GM12878 (cell line): ENCODE measurements at regions not wholly inside any gene's neighbourhood (a gene's known extent, or its start where the extent isn't known, plus 50 kb on each side); places are given as distances from the start of the nearest gene placed in this dataset.

ENCODE experiments used
- ATAC-seq: fragments of 200-7000 bp; cut with Tn5 transposase; 3 replicates; pipeline ENCODE4 v1.9.1; 2020; ENCODE audit warnings: mild to moderate bottlenecking, moderate library complexity
- BruUV-seq: library from RNA; stranded (reverse); fragments of 400-500 nt; replicated peaks from 2 replicates; lab custom pipeline; 2021; lab: Mats Ljungman, UMichigan
- CTCF ChIA-PET: fragments of 300-600 bp; sonication (Branson Sonifier 250); formaldehyde crosslinking; extraction: SDS; loops from one replicate; lab custom pipeline; 2021; ENCODE audit warnings: inconsistent platforms; lab: Yijun Ruan, JAX
- POLR2A ChIA-PET: fragments of 350-600 bp; formaldehyde crosslinking; extraction: SDS; loops from one replicate; lab custom pipeline; 2021; ENCODE audit warnings: inconsistent platforms; lab: Charles Lee
- RAD21 ChIA-PET: fragments of 300-600 bp; sonication (Branson Sonifier 250); formaldehyde crosslinking; loops from one replicate; lab custom pipeline; 2023; ENCODE audit warnings: antibody characterized with exemption; ENCODE audit not compliant: unreplicated experiment; lab: Charles Lee
- SMC1A ChIA-PET: fragments of 300-600 bp; sonication (Branson Sonifier 250); formaldehyde crosslinking; loops from one replicate; lab custom pipeline; 2023; ENCODE audit not compliant: unreplicated experiment, uncharacterized antibody; lab: Charles Lee
- DNase-seq: peaks from one replicate; pipeline ENCODE4 v3.0.0-alpha.2; 2011; ENCODE audit warnings: low read depth, low spot score
- FAIRE-seq: peaks from 3 replicates; lab custom pipeline; 2011; peaks lifted over from hg19 to GRCh38; lab: Jason Lieb, UNC
- H2AFZ ChIP-seq: 2 replicates; pipeline ENCODE4 v1.6.0; 2011; ENCODE audit warnings: low read depth, low read length, control low read depth; ENCODE audit not compliant: control insufficient read depth
- H3K27ac ChIP-seq: 2 replicates; pipeline ENCODE4 v1.5.1; 2011; ENCODE audit warnings: control low read depth; ENCODE audit not compliant: control insufficient read depth, insufficient read depth
- H3K27me3 ChIP-seq, 2 experiments: replicated peaks in 1 of 2; 2 replicates each; pipeline versions ENCODE4 v1.6.0 to v1.6.1; 2011; ENCODE audit warnings: low read length in 1 of 2; ENCODE audit not compliant: control insufficient read depth in 2 of 2, insufficient read depth in 2 of 2
- H3K36me3 ChIP-seq, 2 experiments: 2 replicates each; pipeline ENCODE4 v1.5.1; 2011; ENCODE audit warnings: low read length in 1 of 2; ENCODE audit not compliant: control insufficient read depth in 2 of 2, insufficient read depth in 2 of 2
- H3K4me1 ChIP-seq: 2 replicates; pipeline ENCODE4 v1.6.1; 2011; ENCODE audit warnings: mild to moderate bottlenecking, low read length, moderate library complexity, mixed read lengths; ENCODE audit not compliant: control insufficient read depth, insufficient read depth
- H3K4me2 ChIP-seq: 2 replicates; pipeline ENCODE4 v1.6.0; 2011; ENCODE audit warnings: control low read depth; ENCODE audit not compliant: control insufficient read depth, insufficient read depth
- H3K4me3 ChIP-seq: fragments of 200-600 bp; sonication (generic); 2 replicates; pipeline ENCODE4 v1.5.1; 2016
- H3K79me2 ChIP-seq: 2 replicates; pipeline ENCODE4 v1.6.0; 2011; ENCODE audit warnings: low read length; ENCODE audit not compliant: control insufficient read depth, insufficient read depth
- H3K9ac ChIP-seq: 2 replicates; pipeline ENCODE4 v1.8.0; 2011; ENCODE audit warnings: low read length, control low read depth, mixed read lengths; ENCODE audit not compliant: control insufficient read depth, insufficient read depth
- H3K9me3 ChIP-seq: replicated peaks from 3 replicates; pipeline ENCODE4 v1.5.1; 2011; ENCODE audit warnings: mild to moderate bottlenecking, low read length; ENCODE audit not compliant: control insufficient read depth, insufficient read depth
- H4K20me1 ChIP-seq: 2 replicates; pipeline ENCODE4 v1.6.0; 2011; ENCODE audit not compliant: control insufficient read depth, insufficient read depth
- CBX5 ChIP-seq: sonication (generic); IDR thresholded peaks from 2 replicates; pipeline ENCODE4 v1.6.1; 2016; ENCODE audit warnings: low read depth, moderate library complexity, mild to moderate bottlenecking, inconsistent platforms
- EED ChIP-seq: sonication (generic); IDR thresholded peaks from 2 replicates; pipeline ENCODE4 v1.6.1; 2016; ENCODE audit warnings: antibody characterized with exemption, low read depth
- ESRRA ChIP-seq: IDR thresholded peaks from 2 replicates; pipeline ENCODE4 v1.6.1; 2012; ENCODE audit warnings: mild to moderate bottlenecking, low read length, improper control_type of control experiment
- FOXM1 ChIP-seq: IDR thresholded peaks from 2 replicates; pipeline ENCODE4 v1.6.1; 2012; ENCODE audit warnings: low read depth, mild to moderate bottlenecking, inconsistent platforms, low read length, moderate library complexity
- GABPA ChIP-seq: IDR thresholded peaks from 2 replicates; pipeline ENCODE4 v1.6.1; 2014; ENCODE audit warnings: antibody characterized with exemption, low read depth, mild to moderate bottlenecking, inconsistent platforms
- REST ChIP-seq: IDR thresholded peaks from 2 replicates; pipeline ENCODE4 v1.6.1; 2012; ENCODE audit warnings: mild to moderate bottlenecking, low read depth, low read length
- SP1 ChIP-seq: IDR thresholded peaks from one replicate; pipeline ENCODE4 v1.6.1; 2011; ENCODE audit warnings: low read depth, low read length
- SREBF1 ChIP-seq: IDR thresholded peaks from 2 replicates; pipeline ENCODE4 v1.6.1; 2012; ENCODE audit warnings: mild to moderate bottlenecking, low read length
- STAT3 ChIP-seq: IDR thresholded peaks from 2 replicates; pipeline ENCODE4 v1.6.1; 2011; ENCODE audit warnings: low read depth, low read length, improper control_type of control experiment
- WRNIP1 ChIP-seq: IDR thresholded peaks from 2 replicates; pipeline ENCODE4 v1.6.1; 2011; ENCODE audit warnings: low read depth, low read length, improper control_type of control experiment, borderline replicate concordance
- ZSCAN29 ChIP-seq: fragments of 450-650 bp; IDR thresholded peaks from 2 replicates; pipeline ENCODE4 v1.6.1; 2017; ENCODE audit warnings: mild to moderate bottlenecking, moderate library complexity
- WGBS: methylation state at CpG from one replicate; pipeline ENCODE4 v1.1.6; 2016; ENCODE audit warnings: low lambda C conversion rate; ENCODE audit not compliant: insufficient replicate concordance, insufficient coverage; ENCODE audit errors: missing lambda C conversion rate; 5-methylcytosine and 5-hydroxymethylcytosine counted together
- in situ Hi-C: fragments of 300-500 bp; cut with MboI; formaldehyde crosslinking; loops from 9 replicates; pipeline ENCODE4 v1.14.3; 2018; ENCODE audit warnings: mixed read lengths
- intact Hi-C: fragments of 100-400 bp; cut with micrococcal nuclease; formaldehyde crosslinking; loops from one replicate; pipeline ENCODE4 v1.14.2; 2022; ENCODE audit not compliant: unreplicated experiment

GRCh38 chr17:68143425-68143824 is 104.4 kb upstream of the AMZ2 start:
- in situ Hi-C loops (no loop called here), intact Hi-C loops (no loop called here)
- no peak for ATAC-seq
- SMC1A ChIA-PET = no interaction called here
- H3K9me3 ChIP-seq = no peaks in the 10 kb centered on the region
- POLR2A ChIA-PET = no interaction called here
- FAIRE-seq = no peak
- no peaks in the 10 kb centered on the region; a peak in 1 of 4 replicates for H3K27me3 ChIP-seq
- no peaks in the 10 kb centered on the region for H4K20me1 ChIP-seq
- H3K4me1 ChIP-seq = peaks cover 3% of the 10 kb centered on the region; the same call in 1 of the 2 replicates
- TF ChIP-seq EED (no peak), ESRRA (no peak), SP1 (no peak), ZSCAN29 (no peak), CBX5 (no peak), WRNIP1 (no peak), GABPA (no peak), STAT3 (no peak), SREBF1 (no peak), REST (no peak), FOXM1 (no peak)
- RAD21 ChIA-PET = no interaction called here
- no TSS peak for BruUV-seq
- no peak for DNase-seq
- H3K27ac ChIP-seq = no peak overlapping the region
- no peak overlapping the region for H3K4me3 ChIP-seq
- H3K4me2 ChIP-seq = no peak overlapping the region
- H3K36me3 ChIP-seq = no peaks in the 10 kb centered on the region
- no peak overlapping the region for H2AFZ ChIP-seq
- 20% methylated on average over 2 of the region's 2 CpGs for WGBS
- no peak overlapping the region for H3K9ac ChIP-seq
- H3K79me2 ChIP-seq = no peaks in the 10 kb centered on the region
- CTCF ChIA-PET = no interaction called here
